Lower leg skin (tissue), 4 donors: ENCODE measurements at regions not wholly inside any gene's neighbourhood (a gene's known extent, or its start where the extent isn't known, plus 50 kb on each side); places are given as distances from the start of the nearest gene placed in this dataset.
"Not testable (repeated sequence)": the region's sequence is repeated elsewhere in the genome, so short reads cannot be mapped to it uniquely, and the experiment has no call there.

Source experiments
- DNase-seq, 2 donors: peaks; one replicate each; pipeline ENCODE4 v3.0.0-alpha.2; 2019; ENCODE audit warnings: low spot score in 2 of 2
- H3K4me3 ChIP-seq: fragments of 200-600 bp; sonication (generic); 2 replicates; pipeline ENCODE4 v1.5.1; 2017; ENCODE audit warnings: mild to moderate bottlenecking, low read depth; ENCODE audit not compliant: poor library complexity, severe bottlenecking
- CTCF ChIP-seq, 3 donors: fragments of 450-650 bp; IDR thresholded peaks; one replicate each; pipeline ENCODE4 v1.5.1; 2016; ENCODE audit warnings: antibody characterized with exemption in 3 of 3, mild to moderate bottlenecking in 3 of 3, moderate library complexity in 2 of 3
- POLR2A ChIP-seq, 2 donors: fragments of 450-650 bp; IDR thresholded peaks; one replicate each; pipeline ENCODE4 v1.6.1; 2016 to 2017; ENCODE audit warnings: antibody characterized with exemption in 2 of 2, mild to moderate bottlenecking in 1 of 2, moderate library complexity in 1 of 2
- WGBS, 2 donors: methylation state at CpG; one replicate each; pipeline ENCODE4 v1.1.5; 2018; 5-methylcytosine and 5-hydroxymethylcytosine counted together
- intact Hi-C: fragments of 100-400 bp; cut with DNase I; formaldehyde crosslinking; loops from one replicate; pipeline ENCODE4 v1.15.0; 2023; ENCODE audit warnings: low total_unique reads

GRCh38 chrX:1097328-1097727 is 115.1 kb downstream of the CRLF2 start:
- H3K4me3 ChIP-seq: no peak overlapping the region
- intact Hi-C loops: no loop called here
- WGBS, 2 donors: 100% methylated on average over 1 of the region's 1 CpG
- DNase-seq: peak in 1 of 2 donors; percentile 18
- TF ChIP-seq POLR2A (IDR thresholded peaks at IDR 0.05) (no peak), CTCF (IDR thresholded peaks at IDR 0.05) (no peak)

GRCh38 chrX:1094566-1095333 is 117.7 kb downstream of the CRLF2 start:
- TF ChIP-seq CTCF (IDR thresholded peaks at IDR 0.05) (no peak), POLR2A (IDR thresholded peaks at IDR 0.05) (no peak)
- peak in 1 of 2 donors; percentile 37 for DNase-seq
- 81 to 82% methylated on average over 17 of the region's 17 CpGs for WGBS, 2 donors
- H3K4me3 ChIP-seq: no peak overlapping the region
- intact Hi-C loops: no loop called here

DNA sequence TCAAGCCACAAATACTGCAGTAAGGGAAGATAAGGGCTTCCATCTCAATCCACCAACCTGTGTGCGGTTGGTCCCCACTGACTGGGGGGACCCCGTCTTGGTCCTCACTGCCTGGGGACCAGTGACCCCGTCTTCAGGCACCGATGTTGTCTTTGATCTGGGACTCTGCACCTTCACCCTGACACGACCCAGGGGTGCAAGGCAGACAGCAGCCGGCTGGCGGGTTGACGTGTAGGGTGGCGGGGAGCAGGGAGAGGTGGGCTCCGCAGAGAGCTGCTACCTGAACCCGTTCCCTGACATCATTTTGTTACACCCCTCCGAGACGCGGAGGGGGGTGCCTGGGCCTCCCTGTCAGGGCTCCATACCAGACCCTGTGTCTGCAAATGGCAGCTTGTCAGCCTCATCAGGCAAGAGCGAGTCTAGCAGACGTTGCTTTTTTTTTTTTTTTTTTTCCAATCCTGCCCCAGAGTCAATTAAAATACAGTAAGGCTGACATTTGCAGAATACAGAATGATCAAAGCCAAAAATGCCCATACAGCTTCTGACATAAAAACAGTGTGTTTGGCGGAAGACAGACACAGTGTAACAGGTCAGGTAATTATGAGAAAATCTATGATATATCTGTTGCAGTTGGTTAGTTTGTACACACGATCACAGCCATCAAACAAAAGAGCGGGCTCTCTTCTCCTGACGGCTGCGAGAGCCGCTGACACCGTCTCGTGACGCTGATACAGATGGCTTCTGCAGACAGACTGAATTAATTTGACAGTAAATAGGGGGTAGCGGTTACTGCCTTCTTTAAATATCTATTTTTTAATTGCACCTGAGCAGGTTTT is 118.6 kb downstream of the CRLF2 start:
- TF ChIP-seq CTCF (IDR thresholded peaks at IDR 0.05) (no peak), POLR2A (IDR thresholded peaks at IDR 0.05) (no peak)
- intact Hi-C loops: no loop called here
- no peak overlapping the region for H3K4me3 ChIP-seq
- DNase-seq: no peak
- 45 to 52% methylated on average over 26 of the region's 26 CpGs for WGBS, 2 donors

GRCh38 chrX:1093121-1093520 is 119.3 kb downstream of the CRLF2 start:
- whole genome bisulfite sequencing, 2 donors: 36 to 42% methylated on average over 14 of the region's 14 CpGs
- no peak overlapping the region for H3K4me3 ChIP-seq
- TF ChIP-seq POLR2A (IDR thresholded peaks at IDR 0.05): no peak
- no peak for TF ChIP-seq CTCF (IDR thresholded peaks at IDR 0.05)
- intact Hi-C loops: no loop called here
- no peak for DNase-seq

- intact Hi-C loops: no loop called here
- TF ChIP-seq POLR2A (IDR thresholded peaks at IDR 0.05) (no peak), CTCF (IDR thresholded peaks at IDR 0.05) (no peak)
- WGBS, 2 donors: 71 to 79% methylated on average over 9 of the region's 9 CpGs
- no peak for DNase-seq
- H3K4me3 ChIP-seq: no peak overlapping the region
Measured at GRCh38 chrX:1086444-1087409, 125.7 kb downstream of the CRLF2 start.

DNA sequence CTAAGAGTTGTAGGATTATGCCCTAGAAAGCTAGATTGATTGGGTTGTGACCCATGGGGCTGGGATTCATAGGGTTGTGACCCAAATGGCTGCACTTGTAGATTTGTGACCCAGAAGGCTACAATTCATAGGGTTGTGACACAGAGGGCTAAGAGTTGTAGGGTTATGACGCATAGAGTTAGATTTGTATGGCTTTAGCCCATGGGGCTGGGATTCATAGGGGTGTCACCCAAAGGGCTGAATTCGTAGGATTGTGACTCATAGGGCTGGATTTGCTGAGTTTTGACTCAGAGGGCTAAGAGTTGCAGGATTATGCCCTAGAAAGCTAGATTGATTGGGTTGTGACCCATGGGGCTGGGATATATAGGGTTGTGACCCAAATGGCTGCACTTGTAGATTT is 126.6 kb downstream of the CRLF2 start:
- 84 to 85% methylated on average over 2 of the region's 2 CpGs for WGBS, 2 donors
- not testable (repeated sequence) for DNase-seq

More for the DNA sequence above, 126.6 kb downstream of the CRLF2 start:
- H3K4me3 ChIP-seq, intact Hi-C loops: not testable (repeated sequence)
